ENCODE measurements at regions not wholly inside any gene's neighbourhood (a gene's known extent, or its start where the extent isn't known, plus 50 kb on each side); places are given as distances from the start of the nearest gene placed in this dataset.

DNA sequence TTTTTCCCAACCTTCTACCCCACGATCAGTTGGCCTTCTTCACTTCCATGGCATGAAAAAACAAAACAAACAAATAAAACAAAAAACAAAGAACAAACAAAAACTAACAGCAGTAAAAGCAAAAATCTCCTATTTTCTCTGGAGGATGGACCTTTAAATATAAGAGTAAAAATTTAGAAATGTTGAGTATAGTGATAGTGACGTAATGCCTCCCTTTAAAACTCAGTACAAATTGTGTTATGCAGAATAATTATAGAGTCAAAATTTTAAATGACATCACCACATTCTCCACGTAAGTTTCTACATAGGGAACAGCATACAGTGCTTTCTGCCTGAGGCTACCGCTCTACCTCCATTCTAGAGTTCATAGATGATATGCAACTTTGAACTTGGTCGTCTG is 2156.4 kb downstream of the PCDH7 start:
- 77 to 88% (median 79%) methylated on average over 5 of the region's 5 CpGs for WGBS, 4 donors
- Histone ChIP-seq H3K27me3 (no peaks in the 10 kb centered on the region), H3K9me3 (replicated peaks in 1 of 3) (no peaks in the 10 kb centered on the region), H3K27ac (no peak overlapping the region), H3K36me3 (replicated peaks in 1 of 2) (no peaks in the 10 kb centered on the region), H3K4me1 (replicated peaks in 1 of 2) (no peaks in the 10 kb centered on the region), H3K4me3 (no peak overlapping the region)
- intact Hi-C loops (cut with DNase I) = no loop called here
- DNase-seq = no peak
- TF ChIP-seq, protein P1, sequence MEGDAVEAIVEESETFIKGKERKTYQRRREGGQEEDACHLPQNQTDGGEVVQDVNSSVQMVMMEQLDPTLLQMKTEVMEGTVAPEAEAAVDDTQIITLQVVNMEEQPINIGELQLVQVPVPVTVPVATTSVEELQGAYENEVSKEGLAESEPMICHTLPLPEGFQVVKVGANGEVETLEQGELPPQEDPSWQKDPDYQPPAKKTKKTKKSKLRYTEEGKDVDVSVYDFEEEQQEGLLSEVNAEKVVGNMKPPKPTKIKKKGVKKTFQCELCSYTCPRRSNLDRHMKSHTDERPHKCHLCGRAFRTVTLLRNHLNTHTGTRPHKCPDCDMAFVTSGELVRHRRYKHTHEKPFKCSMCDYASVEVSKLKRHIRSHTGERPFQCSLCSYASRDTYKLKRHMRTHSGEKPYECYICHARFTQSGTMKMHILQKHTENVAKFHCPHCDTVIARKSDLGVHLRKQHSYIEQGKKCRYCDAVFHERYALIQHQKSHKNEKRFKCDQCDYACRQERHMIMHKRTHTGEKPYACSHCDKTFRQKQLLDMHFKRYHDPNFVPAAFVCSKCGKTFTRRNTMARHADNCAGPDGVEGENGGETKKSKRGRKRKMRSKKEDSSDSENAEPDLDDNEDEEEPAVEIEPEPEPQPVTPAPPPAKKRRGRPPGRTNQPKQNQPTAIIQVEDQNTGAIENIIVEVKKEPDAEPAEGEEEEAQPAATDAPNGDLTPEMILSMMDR (IDR thresholded peaks at IDR 0.05) = no peak
- TF ChIP-seq POLR2A (IDR thresholded peaks at IDR 0.05) = no peak

DNA sequence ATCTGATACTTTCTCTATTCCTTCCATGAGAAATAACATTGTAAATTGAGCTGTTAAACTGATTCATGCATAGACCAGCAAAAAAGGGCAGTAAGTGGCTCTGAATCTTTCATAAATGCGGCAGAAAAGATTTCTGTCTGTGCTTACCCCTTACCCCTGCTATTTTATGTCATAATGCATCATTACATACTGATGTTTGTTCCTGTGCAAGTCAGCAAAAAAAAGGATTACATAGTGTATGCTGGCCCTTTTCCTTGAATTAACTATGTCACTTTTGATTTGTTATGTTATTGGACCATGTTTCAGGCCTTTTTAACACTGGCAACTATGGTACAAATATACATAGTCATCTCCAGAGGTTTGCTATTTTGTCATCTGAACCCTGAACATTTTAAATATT is 2159.7 kb downstream of the PCDH7 start:
- 54 to 69% (median 63%) methylated on average over 1 of the region's 1 CpG for WGBS, 4 donors
- Histone ChIP-seq H3K4me3 (no peak overlapping the region), H3K36me3 (replicated peaks in 1 of 2) (no peaks in the 10 kb centered on the region), H3K27ac (no peak overlapping the region), H3K27me3 (no peaks in the 10 kb centered on the region), H3K4me1 (replicated peaks in 1 of 2) (no peaks in the 10 kb centered on the region), H3K9me3 (replicated peaks in 1 of 3) (no peaks in the 10 kb centered on the region)
- TF ChIP-seq, protein P1 (IDR thresholded peaks at IDR 0.05) = no peak
- intact Hi-C loops (cut with DNase I) = no loop called here
- DNase-seq = no peak

DNA sequence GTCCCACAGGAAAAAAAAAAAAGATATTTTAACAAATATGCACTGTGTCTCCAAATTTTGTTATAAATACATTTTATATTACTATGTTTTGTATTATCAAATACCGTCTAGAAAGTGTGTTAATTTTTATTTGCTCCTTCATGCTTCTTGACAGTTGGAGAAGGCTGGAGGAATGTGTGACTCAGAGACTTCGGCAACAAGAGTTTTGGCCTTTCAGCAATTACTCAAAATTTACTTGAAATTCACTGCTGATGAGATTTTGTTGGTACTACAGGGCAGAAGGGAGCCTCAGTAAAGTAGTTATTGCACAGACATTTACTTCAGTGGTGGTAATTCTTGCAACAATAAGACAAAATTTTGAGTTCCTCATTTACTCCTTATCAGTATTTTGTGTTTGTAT is 2164.0 kb downstream of the PCDH7 start:
- Histone ChIP-seq H3K36me3 (replicated peaks in 1 of 2) (no peaks in the 10 kb centered on the region), H3K4me3 (no peak overlapping the region), H3K27ac (no peak overlapping the region), H3K27me3 (no peaks in the 10 kb centered on the region), H3K4me1 (replicated peaks in 1 of 2) (no peaks in the 10 kb centered on the region), H3K9me3 (replicated peaks in 1 of 3) (no peaks in the 10 kb centered on the region)
- WGBS, 4 donors = 44 to 59% (median 52%) methylated on average over 2 of the region's 2 CpGs
- intact Hi-C loops (cut with DNase I) = no loop called here
- TF ChIP-seq, protein P1 (IDR thresholded peaks at IDR 0.05) = no peak
- no peak for TF ChIP-seq POLR2A (IDR thresholded peaks at IDR 0.05)
- DNase-seq = no peak

DNA sequence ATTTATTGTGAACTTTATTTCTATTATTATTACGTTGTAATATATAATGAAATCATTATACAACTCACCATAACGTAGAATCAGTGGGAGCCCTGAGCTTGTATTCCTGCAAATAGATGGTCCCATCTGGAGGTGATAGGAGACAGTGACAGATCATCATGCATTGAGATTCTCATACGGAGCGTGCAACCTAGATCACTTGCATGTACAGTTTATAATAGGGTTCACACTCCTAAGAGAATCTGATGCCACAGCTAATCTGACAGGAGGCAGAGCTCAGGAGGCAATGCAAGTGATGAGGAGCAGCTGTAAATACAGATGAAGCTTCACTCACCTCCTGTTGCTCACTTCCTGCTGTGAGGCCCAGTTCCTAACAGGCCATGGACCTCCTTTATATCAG is 2170.2 kb downstream of the PCDH7 start:
- no peak for DNase-seq
- H3K4me3 ChIP-seq = no peak overlapping the region
- 72 to 85% (median 79%) methylated on average over 4 of the region's 4 CpGs for WGBS, 4 donors
- H3K4me1 ChIP-seq (replicated peaks in 1 of 2) = no peaks in the 10 kb centered on the region
- intact Hi-C loops (cut with DNase I) = no loop called here
- H3K36me3 ChIP-seq (replicated peaks in 1 of 2) = no peaks in the 10 kb centered on the region
- H3K27me3 ChIP-seq = no peaks in the 10 kb centered on the region
- H3K9me3 ChIP-seq (replicated peaks in 1 of 3) = no peaks in the 10 kb centered on the region
- no peak for TF ChIP-seq POLR2A (IDR thresholded peaks at IDR 0.05)
- TF ChIP-seq, protein P1 (IDR thresholded peaks at IDR 0.05) = no peak
- H3K27ac ChIP-seq = no peak overlapping the region

Data from adrenal gland (tissue), 9 donors.